HG03025 (cell line): ENCODE measurements at regions not wholly inside any gene's neighbourhood (a gene's known extent, or its start where the extent isn't known, plus 50 kb on each side); places are given as distances from the start of the nearest gene placed in this dataset.
"Not testable (repeated sequence)": the region's sequence is repeated elsewhere in the genome, so short reads cannot be mapped to it uniquely, and the experiment has no call there.

Source experiments
- ATAC-seq: cut with Tn5 transposase; IDR thresholded peaks from one replicate; pipeline ENCODE4 v1.9.1; 2021; ENCODE audit warnings: mild to moderate bottlenecking, moderate library complexity; ENCODE audit not compliant: unreplicated experiment, low FRiP score

- ATAC-seq = no peak
Measured at GRCh38 chr1:74937176-74937575, 197.0 kb upstream of the LHX8 start.

GRCh38 chr1:74943046-74943445, 191.1 kb upstream of the LHX8 start:
- ATAC-seq = no peak

DNA sequence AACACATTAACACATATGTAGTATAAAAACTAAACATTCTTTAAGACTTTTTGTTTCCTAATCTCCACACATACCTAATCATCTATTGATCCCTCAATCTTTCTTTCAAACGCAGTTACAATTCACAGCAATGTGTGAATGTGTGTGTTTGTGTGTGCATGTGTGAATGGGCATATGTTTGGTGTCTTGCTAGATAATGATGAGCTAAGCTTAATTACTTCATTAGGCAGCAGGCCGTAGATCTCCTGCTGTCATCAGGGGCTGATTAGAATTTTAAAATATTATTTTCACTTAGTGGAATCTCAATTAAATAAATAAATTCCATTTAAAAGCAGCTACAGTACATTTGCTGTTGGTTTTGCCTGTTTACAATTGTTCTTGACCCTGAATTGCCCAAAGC, 187.8 kb upstream of the LHX8 start:
- no peak for ATAC-seq

DNA sequence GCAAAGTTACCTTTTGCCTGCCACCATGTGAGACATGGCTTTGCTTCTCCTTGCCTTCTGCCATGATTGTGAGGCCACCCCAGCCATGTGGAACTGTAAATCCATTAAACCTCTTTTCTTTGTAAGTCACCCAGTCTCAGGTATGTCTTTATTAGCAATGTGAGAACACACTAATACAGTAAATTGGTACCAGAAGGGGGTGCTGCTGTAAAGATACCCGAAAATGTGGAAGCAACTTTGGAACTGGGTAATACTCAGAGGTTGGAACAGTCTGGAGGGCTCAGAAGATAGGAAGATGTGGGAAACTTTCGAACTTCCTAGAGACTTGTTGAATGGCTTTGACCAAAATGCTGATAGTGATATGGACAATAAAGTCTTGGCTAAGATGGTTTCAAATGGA, 184.8 kb upstream of the LHX8 start:
- not testable (repeated sequence) for ATAC-seq

DNA sequence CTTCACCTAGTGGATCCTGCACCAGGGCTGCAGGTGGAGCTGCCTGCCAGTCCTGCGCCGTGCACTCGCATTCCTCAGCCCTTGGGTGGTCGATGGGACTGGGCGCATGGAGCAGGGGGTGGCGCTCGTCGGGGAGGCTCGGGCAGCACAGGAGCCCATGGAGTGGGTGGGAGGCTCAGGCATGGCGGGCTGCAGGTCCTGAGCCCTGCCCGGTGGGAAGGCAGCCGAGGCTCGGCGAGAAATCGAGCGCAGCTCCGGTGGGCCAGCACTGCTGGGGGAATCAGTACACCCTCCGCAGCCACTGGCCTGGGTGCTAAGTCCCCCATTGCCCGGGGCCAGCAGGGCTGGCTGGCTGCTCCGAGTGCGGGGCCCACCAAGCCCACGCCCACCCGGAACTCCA, 182.2 kb upstream of the LHX8 start:
- ATAC-seq = not testable (repeated sequence)

DNA sequence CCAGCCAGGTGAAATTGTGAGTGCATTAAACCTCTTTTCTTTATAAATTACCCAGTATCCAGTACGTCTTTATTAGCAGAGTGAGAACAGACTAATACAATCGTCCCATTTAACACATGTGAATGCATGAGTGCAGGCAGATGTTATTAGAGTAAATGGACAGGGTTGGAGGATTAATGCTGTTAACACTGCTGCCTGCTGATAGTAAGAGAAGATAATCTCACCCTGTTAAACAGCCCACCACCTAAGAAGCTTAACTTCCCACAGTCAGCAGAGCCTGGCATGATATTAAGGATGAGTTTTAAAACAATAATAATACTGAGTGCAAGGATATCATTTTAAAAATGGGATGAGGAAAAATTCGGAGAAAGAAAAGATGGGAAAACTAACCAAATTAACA, 181.4 kb upstream of the LHX8 start:
- ATAC-seq = no peak

- ATAC-seq = no peak
Measured at GRCh38 chr1:74953622-74954021, 180.6 kb upstream of the LHX8 start.

- ATAC-seq = no peak
Measured at GRCh38 chr1:74963120-74963519, 171.1 kb upstream of the LHX8 start.

DNA sequence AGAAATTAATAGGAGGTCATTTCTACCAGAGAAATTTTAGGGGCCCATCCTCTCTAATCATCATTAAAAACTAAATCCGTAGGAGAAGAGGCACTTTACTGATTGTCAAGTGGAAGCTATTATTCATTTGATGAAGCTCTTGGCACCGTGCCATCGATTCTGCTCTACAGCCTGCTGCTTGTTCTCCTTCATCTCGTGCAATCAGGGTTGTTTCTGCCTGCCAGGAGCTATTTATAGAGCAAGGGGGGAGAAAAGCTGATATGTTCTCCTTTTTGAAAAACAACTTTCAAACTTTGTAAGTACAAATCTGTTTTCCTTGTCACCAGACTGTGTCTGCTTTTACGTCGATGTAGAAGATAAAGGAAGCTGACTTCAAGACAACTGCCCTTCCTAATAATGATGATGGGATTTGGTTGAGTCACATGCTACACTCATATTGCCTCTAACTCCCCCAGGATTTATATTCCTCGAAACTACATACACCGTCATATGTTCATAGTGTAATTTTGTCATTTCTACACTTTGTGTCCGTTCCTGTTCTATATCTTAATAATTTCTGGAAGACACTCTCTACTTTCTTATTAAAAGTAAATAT, 169.6 kb upstream of the LHX8 start:
- ATAC-seq = no peak

DNA sequence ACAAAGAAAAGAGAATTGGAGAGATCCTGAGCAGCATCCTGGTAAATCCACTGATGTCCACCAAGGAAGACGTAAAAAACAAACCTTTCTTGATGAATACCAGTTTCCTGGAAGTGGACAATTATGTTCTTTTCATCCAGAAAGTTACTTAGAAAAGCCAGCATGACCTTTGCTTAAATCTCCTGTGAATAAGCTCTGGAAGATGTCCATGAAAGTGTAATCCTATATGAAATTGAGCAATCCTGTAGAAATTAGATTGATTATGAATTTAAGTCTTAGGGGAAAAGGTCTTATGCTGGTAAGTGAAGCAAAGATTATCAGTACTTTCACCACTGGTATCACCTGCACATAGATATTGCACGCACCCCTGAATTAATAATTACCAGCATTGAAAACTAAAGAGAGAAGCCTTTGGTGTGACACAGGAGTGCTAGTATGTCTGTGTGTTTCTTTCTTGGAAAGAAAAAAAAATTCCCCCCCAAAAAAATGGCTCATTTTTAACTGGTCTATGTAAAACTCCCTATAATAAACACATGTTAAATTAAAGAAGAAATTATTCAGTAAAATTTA, 164.5 kb upstream of the LHX8 start:
- no peak for ATAC-seq

GRCh38 chr1:74971982-74972381, 162.2 kb upstream of the LHX8 start:
- no peak for ATAC-seq

GRCh38 chr1:74976491-74976890, 157.7 kb upstream of the LHX8 start:
- no peak for ATAC-seq

DNA sequence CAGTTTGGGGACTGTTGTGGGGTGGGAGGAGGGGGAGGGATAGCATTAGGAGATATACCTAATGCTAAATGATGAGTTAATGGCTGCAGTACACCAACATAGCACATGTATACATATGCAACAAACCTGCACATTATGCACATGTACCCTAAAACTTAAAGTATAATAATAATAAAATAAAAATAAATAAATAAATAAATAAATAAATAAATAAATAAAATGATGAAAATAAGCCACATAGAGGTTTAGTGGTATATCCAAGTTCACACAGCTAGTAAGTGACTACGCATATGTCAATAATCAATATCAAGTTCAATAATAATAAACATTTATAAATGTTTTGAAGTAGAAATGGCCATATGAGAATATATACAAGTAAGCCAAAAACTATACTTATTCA, 141.7 kb upstream of the LHX8 start:
- ATAC-seq = not testable (repeated sequence)

GRCh38 chr1:74995821-74996220, 138.4 kb upstream of the LHX8 start:
- no peak for ATAC-seq

GRCh38 chr1:75010547-75010946, 123.6 kb upstream of the LHX8 start:
- no peak for ATAC-seq

DNA sequence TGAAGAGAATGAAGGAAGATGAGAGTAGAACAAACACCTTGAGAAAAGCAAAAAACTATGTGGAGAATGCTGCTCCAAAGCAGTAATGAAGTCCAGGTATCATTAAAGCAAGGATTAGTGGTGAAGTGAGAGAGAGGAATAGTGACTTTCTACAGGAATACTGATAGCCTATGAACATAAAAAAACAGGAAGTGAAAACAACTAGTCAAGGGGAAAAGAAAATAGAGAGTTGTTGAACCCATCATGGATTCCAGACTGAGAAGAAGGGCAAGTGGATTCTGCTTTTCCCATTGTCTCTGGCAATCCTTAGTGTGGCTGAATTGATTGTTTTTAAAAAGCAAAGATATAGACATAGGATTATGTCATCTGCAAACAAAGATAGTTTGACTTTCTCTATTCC, 119.9 kb upstream of the LHX8 start:
- no peak for ATAC-seq

GRCh38 chr1:75023005-75023404, 111.2 kb upstream of the LHX8 start:
- no peak for ATAC-seq

DNA sequence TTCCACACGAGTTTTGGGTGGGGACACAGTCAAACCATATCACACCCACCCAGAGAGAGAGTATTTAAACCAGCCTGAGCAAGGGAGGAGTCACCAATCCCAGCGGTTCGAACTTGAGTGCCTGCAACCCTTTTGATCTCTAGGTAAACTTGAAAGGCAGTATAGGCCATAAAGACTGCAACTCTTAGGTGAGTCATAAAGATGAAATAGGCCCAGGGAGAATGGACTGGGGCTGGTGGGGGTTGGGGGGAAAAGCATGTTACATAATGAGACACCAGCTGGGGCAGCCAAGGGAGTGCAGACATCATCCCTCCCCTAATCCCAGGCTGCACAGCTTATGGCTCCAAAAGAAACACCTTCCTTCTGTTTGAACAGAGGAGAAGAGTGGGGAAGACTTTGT, 99.8 kb upstream of the LHX8 start:
- no peak for ATAC-seq

DNA sequence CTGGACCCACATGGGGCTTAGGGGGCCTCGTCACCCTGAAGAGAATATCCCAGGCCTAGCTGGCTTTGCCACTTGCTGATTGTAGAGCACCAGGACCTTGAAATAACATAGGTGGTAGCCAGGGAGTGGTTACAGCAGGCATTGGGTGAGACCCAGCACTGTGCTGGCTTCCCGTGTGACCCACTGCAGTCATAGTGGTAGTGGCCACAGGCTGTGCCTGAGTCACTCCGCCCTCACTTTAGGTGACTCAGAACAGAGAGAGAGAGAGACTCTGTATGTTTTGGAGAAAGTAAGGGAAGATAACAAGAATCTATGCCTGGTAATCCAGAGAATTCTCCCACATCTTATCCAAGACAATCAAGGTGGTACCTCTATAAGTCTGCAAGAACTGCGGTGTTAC, 98.7 kb upstream of the LHX8 start:
- ATAC-seq = no peak

DNA sequence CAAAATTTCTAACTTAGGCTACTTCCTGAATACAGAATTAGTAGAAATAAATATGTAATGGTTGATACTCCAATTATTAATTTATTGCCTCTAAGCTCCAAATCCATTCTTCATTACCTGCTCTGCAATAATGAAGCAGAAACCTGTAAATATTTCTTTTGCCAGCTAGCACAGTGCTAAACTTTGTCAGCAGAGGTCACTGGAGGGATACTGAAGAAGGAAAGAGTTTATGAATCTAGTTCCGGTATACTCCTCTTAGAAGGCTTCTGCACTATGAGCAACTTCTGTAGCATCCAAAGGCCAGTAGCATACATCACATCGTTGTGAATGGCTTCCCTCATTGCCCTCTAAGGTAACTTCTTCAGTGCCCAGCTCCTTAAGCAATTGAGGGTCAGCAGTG, 81.0 kb upstream of the LHX8 start:
- ATAC-seq = no peak

GRCh38 chr1:75058424-75058823, 75.8 kb upstream of the LHX8 start:
- no peak for ATAC-seq

GRCh38 chr1:75062111-75062510, 72.1 kb upstream of the LHX8 start:
- ATAC-seq = no peak

GRCh38 chr1:75067975-75068374, 66.2 kb upstream of the LHX8 start:
- no peak for ATAC-seq
